Muscle of leg (tissue), 3 donors: ENCODE measurements at regions not wholly inside any gene's neighbourhood (a gene's known extent, or its start where the extent isn't known, plus 50 kb on each side); places are given as distances from the start of the nearest gene placed in this dataset.
A peak's percentile ranks its signal among the peaks of the same experiment; 100 is the strongest.
"Not testable (repeated sequence)": the region's sequence is repeated elsewhere in the genome, so short reads cannot be mapped to it uniquely, and the experiment has no call there.

Experiments
- DNase-seq: peaks from one replicate; pipeline ENCODE4 v3.0.0; 2013
- H3K27ac ChIP-seq: one replicate; pipeline ENCODE4 v1.5.1; 2013; ENCODE audit warnings: mild to moderate bottlenecking, low read length, control low read depth
- H3K27me3 ChIP-seq: one replicate; pipeline ENCODE4 v1.6.1; 2013; ENCODE audit warnings: low read length; ENCODE audit not compliant: control insufficient read depth, insufficient read depth
- H3K36me3 ChIP-seq: one replicate; pipeline ENCODE4 v1.6.1; 2013; ENCODE audit warnings: low read length; ENCODE audit not compliant: control insufficient read depth, insufficient read depth
- H3K4me1 ChIP-seq: one replicate; pipeline ENCODE4 v1.6.1; 2013; ENCODE audit warnings: low read length; ENCODE audit not compliant: control insufficient read depth, insufficient read depth
- H3K4me3 ChIP-seq: one replicate; pipeline ENCODE4 v1.5.1; 2013; ENCODE audit warnings: low read length, control low read depth
- H3K9me3 ChIP-seq: replicated peaks from 2 replicates; pipeline ENCODE4 v1.6.1; 2013; ENCODE audit warnings: low read depth, low read length; ENCODE audit not compliant: control insufficient read depth
- WGBS: methylation state at CpG from one replicate; pipeline ENCODE4 v1.1.5; 2013; ENCODE audit warnings: missing lambda C conversion rate; ENCODE audit not compliant: insufficient coverage; 5-methylcytosine and 5-hydroxymethylcytosine counted together

GRCh38 chr7:81277691-81278090, 358.8 kb upstream of the SEMA3C start:
- no peaks in the 10 kb centered on the region for H3K9me3 ChIP-seq
- no peaks in the 10 kb centered on the region for H3K4me1 ChIP-seq
- H3K36me3 ChIP-seq = no peaks in the 10 kb centered on the region
- no peak overlapping the region for H3K4me3 ChIP-seq
- no peaks in the 10 kb centered on the region for H3K27me3 ChIP-seq
- WGBS = 71% methylated on average over 1 of the region's 2 CpGs
- no peak overlapping the region for H3K27ac ChIP-seq
- DNase-seq = no peak

GRCh38 chr7:81273601-81274397, 354.9 kb upstream of the SEMA3C start:
- Histone ChIP-seq H3K9me3 (no peaks in the 10 kb centered on the region), H3K4me3 (no peak overlapping the region), H3K36me3 (no peaks in the 10 kb centered on the region), H3K4me1 (no peaks in the 10 kb centered on the region), H3K27me3 (no peaks in the 10 kb centered on the region), H3K27ac (no peak overlapping the region)
- DNase-seq = no peak
- 91% methylated on average over 2 of the region's 6 CpGs for WGBS

GRCh38 chr7:81272176-81272575, 353.3 kb upstream of the SEMA3C start:
- Histone ChIP-seq H3K27me3 (no peaks in the 10 kb centered on the region), H3K9me3 (no peaks in the 10 kb centered on the region), H3K36me3 (no peaks in the 10 kb centered on the region), H3K27ac (no peak overlapping the region), H3K4me3 (no peak overlapping the region), H3K4me1 (no peaks in the 10 kb centered on the region)
- 80% methylated on average over 1 of the region's 1 CpG for WGBS
- no peak for DNase-seq

- Histone ChIP-seq H3K27ac (no peak overlapping the region), H3K36me3 (no peaks in the 10 kb centered on the region), H3K4me1 (no peaks in the 10 kb centered on the region), H3K4me3 (no peak overlapping the region), H3K27me3 (no peaks in the 10 kb centered on the region), H3K9me3 (peaks cover 9% of the 10 kb centered on the region)
- 80% methylated on average over 1 of the region's 1 CpG for WGBS
- no peak for DNase-seq
Observed at GRCh38 chr7:81268551-81268950, 349.7 kb upstream of the SEMA3C start.

- H3K4me1 ChIP-seq = no peaks in the 10 kb centered on the region
- H3K27me3 ChIP-seq = no peaks in the 10 kb centered on the region
- DNase-seq = peak; percentile 58
- no peak overlapping the region for H3K27ac ChIP-seq
- no peak overlapping the region for H3K4me3 ChIP-seq
- no CpG with 5 or more reads among the region's 2 CpGs for WGBS
- no peaks in the 10 kb centered on the region for H3K36me3 ChIP-seq
- H3K9me3 ChIP-seq = peaks cover 10% of the 10 kb centered on the region
Observed at GRCh38 chr7:81267508-81267907, 348.7 kb upstream of the SEMA3C start.

GRCh38 chr7:81264116-81264515, 345.3 kb upstream of the SEMA3C start:
- Histone ChIP-seq H3K36me3 (no peaks in the 10 kb centered on the region), H3K4me3 (no peak overlapping the region), H3K27me3 (no peaks in the 10 kb centered on the region), H3K4me1 (no peaks in the 10 kb centered on the region), H3K27ac (no peak overlapping the region), H3K9me3 (peaks cover 10% of the 10 kb centered on the region)
- no peak for DNase-seq

DNA sequence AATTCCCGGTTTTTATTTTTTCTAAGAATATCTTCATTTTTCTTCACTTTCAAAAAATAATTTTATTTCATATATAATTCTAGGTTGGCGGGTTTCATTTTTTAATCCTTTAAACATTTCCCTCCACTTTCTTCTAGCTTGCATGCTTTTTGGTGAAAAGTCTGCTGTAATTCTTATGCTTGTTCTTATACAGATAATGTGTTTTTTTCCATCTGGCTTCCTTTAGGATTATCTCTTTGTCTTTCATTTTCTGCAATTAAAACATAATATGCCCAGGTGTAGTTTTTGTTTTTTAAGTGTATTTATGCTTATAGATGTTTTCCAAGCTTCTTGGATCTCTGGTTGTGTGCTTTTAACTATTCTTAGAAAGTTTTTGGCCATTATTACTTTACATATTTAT, 341.3 kb upstream of the SEMA3C start:
- WGBS = no CpG with 5 or more reads among the region's 2 CpGs

GRCh38 chr7:81256991-81257390, 338.1 kb upstream of the SEMA3C start:
- H3K27me3 ChIP-seq = no peaks in the 10 kb centered on the region
- no peak overlapping the region for H3K4me3 ChIP-seq
- H3K27ac ChIP-seq = no peak overlapping the region
- H3K4me1 ChIP-seq = no peaks in the 10 kb centered on the region
- whole genome bisulfite sequencing = 60% methylated on average over 1 of the region's 7 CpGs
- H3K36me3 ChIP-seq = no peaks in the 10 kb centered on the region
- no peaks in the 10 kb centered on the region for H3K9me3 ChIP-seq
- DNase-seq = peak; percentile 43

More for the DNA sequence above, 341.3 kb upstream of the SEMA3C start:
- no peak overlapping the region for H3K4me3 ChIP-seq
- H3K36me3 ChIP-seq = no peaks in the 10 kb centered on the region
- no peak overlapping the region for H3K27ac ChIP-seq
- no peaks in the 10 kb centered on the region for H3K27me3 ChIP-seq
- H3K4me1 ChIP-seq = no peaks in the 10 kb centered on the region
- H3K9me3 ChIP-seq = peaks cover 5% of the 10 kb centered on the region
- DNase-seq = no peak

GRCh38 chr7:81248420-81248819, 329.6 kb upstream of the SEMA3C start:
- Histone ChIP-seq H3K36me3 (no peaks in the 10 kb centered on the region), H3K4me1 (no peaks in the 10 kb centered on the region), H3K27ac (no peak overlapping the region), H3K9me3 (no peaks in the 10 kb centered on the region), H3K4me3 (no peak overlapping the region), H3K27me3 (no peaks in the 10 kb centered on the region)
- WGBS = no CpG with 5 or more reads among the region's 3 CpGs
- no peak for DNase-seq

DNA sequence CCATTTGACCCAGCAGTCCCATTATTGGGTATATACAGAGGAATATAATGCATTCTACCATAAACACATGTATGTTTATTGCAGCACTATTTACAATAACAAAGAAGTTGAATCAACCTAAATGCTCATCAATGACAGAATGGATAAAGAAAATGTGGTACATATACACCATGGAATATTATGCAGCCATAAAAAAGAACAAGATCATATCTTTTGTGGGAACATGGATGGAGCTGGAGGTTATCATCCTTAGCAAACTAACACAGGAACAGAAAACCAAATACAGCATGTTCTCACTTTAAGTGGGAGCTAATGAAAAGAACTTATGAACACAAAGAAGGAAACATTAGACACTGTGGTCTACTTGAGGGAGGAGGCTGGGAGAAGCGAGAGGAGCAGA, 328.5 kb upstream of the SEMA3C start:
- not testable (repeated sequence) for H3K4me3 ChIP-seq, H3K9me3 ChIP-seq, H3K36me3 ChIP-seq, H3K27me3 ChIP-seq, H3K4me1 ChIP-seq, H3K27ac ChIP-seq, DNase-seq
- WGBS = no CpG with 5 or more reads among the region's 1 CpG

DNA sequence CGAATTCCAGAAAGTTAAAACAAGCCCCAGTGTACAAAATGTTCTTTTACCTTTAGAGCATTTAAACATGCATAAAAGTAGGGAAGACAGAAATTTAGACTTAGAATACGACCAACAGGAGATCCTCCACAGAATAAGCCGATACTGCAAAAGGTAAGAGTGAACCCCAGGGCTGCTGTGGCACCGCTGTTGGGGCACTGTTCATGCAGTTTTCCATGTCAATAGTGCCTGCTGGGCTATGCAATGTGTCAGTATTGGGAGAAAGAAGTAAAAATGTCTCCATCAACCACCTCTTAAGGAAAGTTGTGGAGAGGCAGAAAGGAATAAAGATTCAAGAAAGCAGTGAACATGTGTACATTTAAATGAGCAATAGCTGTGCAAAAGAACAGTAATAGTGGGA, 326.5 kb upstream of the SEMA3C start:
- Histone ChIP-seq H3K4me1 (no peaks in the 10 kb centered on the region), H3K27ac (no peak overlapping the region), H3K9me3 (no peaks in the 10 kb centered on the region), H3K27me3 (no peaks in the 10 kb centered on the region), H3K4me3 (no peak overlapping the region), H3K36me3 (no peaks in the 10 kb centered on the region)
- WGBS = no CpG with 5 or more reads among the region's 4 CpGs
- no peak for DNase-seq
